ENCODE measurements at regions not wholly inside any gene's neighbourhood (a gene's known extent, or its start where the extent isn't known, plus 50 kb on each side); places are given as distances from the start of the nearest gene placed in this dataset.

GRCh38 chr11:115607621-115608221, 103.5 kb upstream of the CADM1 start (continued):
- TF ChIP-seq, protein P1, sequence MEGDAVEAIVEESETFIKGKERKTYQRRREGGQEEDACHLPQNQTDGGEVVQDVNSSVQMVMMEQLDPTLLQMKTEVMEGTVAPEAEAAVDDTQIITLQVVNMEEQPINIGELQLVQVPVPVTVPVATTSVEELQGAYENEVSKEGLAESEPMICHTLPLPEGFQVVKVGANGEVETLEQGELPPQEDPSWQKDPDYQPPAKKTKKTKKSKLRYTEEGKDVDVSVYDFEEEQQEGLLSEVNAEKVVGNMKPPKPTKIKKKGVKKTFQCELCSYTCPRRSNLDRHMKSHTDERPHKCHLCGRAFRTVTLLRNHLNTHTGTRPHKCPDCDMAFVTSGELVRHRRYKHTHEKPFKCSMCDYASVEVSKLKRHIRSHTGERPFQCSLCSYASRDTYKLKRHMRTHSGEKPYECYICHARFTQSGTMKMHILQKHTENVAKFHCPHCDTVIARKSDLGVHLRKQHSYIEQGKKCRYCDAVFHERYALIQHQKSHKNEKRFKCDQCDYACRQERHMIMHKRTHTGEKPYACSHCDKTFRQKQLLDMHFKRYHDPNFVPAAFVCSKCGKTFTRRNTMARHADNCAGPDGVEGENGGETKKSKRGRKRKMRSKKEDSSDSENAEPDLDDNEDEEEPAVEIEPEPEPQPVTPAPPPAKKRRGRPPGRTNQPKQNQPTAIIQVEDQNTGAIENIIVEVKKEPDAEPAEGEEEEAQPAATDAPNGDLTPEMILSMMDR (IDR thresholded peaks at IDR 0.05; ENCODE audit: low read depth, low read length, missing input control) = no peak
- TF ChIP-seq, protein P2, sequence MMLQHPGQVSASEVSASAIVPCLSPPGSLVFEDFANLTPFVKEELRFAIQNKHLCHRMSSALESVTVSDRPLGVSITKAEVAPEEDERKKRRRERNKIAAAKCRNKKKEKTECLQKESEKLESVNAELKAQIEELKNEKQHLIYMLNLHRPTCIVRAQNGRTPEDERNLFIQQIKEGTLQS (IDR thresholded peaks at IDR 0.05) = no peak

DNA sequence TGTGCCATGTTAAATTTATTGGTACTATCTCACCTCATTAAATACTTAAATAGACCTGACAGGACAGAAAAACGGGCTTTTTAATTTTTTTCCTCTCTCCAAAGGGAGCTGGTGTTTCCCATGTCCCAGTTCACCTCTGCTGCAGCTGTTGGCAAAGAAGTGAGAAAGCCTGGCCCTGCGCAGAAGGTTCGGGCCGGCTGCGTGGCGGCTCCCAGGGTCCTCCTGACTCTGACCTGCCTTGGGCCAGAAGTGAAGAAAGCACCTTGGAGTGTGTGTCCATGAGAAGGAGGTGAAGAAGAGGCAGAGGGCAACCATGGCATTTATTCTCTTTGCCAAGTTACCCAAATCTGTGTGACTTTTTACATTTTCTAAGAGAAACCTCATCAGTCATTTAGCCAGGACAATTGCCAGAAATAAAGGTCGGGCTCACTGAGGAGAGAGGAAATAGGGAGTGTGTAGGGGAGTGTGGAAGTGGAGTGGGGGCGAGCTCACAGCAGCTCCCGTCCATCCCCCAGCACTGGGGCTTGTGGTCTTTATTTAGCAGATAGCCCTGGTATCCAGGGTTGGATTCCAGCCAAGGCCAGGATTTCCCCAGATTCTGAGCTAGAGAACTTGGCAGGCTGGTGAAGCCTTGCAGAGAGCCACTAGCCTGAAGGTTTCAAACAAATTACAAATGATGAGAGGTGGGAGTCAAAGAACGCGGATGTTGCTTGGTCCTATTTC, 102.4 kb upstream of the CADM1 start:
- no peaks in the 10 kb centered on the region for H3K36me3 ChIP-seq (ENCODE audit: control insufficient read depth in 4 of 4, insufficient read depth in 3 of 4, low read depth in 1 of 4, low read length in 3 of 4)
- H3K9ac ChIP-seq (ENCODE audit: low read depth in 1 of 2, low read length in 2 of 2) = no peak overlapping the region
- no peaks in the 10 kb centered on the region for H3K27me3 ChIP-seq (ENCODE audit: control insufficient read depth in 4 of 4, insufficient read depth in 4 of 4, low read length in 3 of 4)
- no peaks in the 10 kb centered on the region for H3K9me3 ChIP-seq (ENCODE audit: control insufficient read depth in 4 of 4, low read length in 3 of 4)
- TF ChIP-seq, protein P1 (IDR thresholded peaks at IDR 0.05; ENCODE audit: low read depth, low read length, missing input control) = no peak
- no peak for TF ChIP-seq SP1 (IDR thresholded peaks at IDR 0.05)
- TF ChIP-seq TAF1 (conservative IDR thresholded peaks at IDR 0.05) = no peak
- TF ChIP-seq YY1 (IDR thresholded peaks at IDR 0.05) = no peak
- TF ChIP-seq FOXA1 (IDR thresholded peaks at IDR 0.05) = no peak
- no peak for TF ChIP-seq GABPA (IDR thresholded peaks at IDR 0.05 in 1 of 2, conservative IDR thresholded peaks at IDR 0.05 in 1 of 2)
- no peak for TF ChIP-seq RAD21 (IDR thresholded peaks at IDR 0.05)
- TF ChIP-seq MAX (IDR thresholded peaks at IDR 0.05) = no peak
- no peak for DNase-seq (ENCODE audit: low spot score)
- H3K4me3 ChIP-seq (ENCODE audit: low read depth in 1 of 3, low read length in 3 of 3) = no peak overlapping the region
- H3K4me1 ChIP-seq (ENCODE audit: control insufficient read depth in 4 of 4, insufficient read depth in 4 of 4, low read length in 3 of 4) = peaks cover 0 to 19% (median 16%) of the 10 kb centered on the region in 4 donors
- H3K27ac ChIP-seq (ENCODE audit: low read depth in 1 of 2, low read length in 2 of 2) = no peak overlapping the region
- WGBS = 46% methylated on average over 11 of the region's 11 CpGs

GRCh38 chr11:115605871-115606497, 101.8 kb upstream of the CADM1 start:
- H3K9me3 ChIP-seq (ENCODE audit: control insufficient read depth in 4 of 4, low read length in 3 of 4) = no peaks in the 10 kb centered on the region
- H3K27me3 ChIP-seq (ENCODE audit: control insufficient read depth in 4 of 4, insufficient read depth in 4 of 4, low read length in 3 of 4) = no peaks in the 10 kb centered on the region
- no peak for DNase-seq (ENCODE audit: low spot score)
- no peaks in the 10 kb centered on the region for H3K36me3 ChIP-seq (ENCODE audit: control insufficient read depth in 4 of 4, insufficient read depth in 3 of 4, low read depth in 1 of 4, low read length in 3 of 4)
- TF ChIP-seq YY1 (IDR thresholded peaks at IDR 0.05) = no peak
- TF ChIP-seq, protein P3, sequence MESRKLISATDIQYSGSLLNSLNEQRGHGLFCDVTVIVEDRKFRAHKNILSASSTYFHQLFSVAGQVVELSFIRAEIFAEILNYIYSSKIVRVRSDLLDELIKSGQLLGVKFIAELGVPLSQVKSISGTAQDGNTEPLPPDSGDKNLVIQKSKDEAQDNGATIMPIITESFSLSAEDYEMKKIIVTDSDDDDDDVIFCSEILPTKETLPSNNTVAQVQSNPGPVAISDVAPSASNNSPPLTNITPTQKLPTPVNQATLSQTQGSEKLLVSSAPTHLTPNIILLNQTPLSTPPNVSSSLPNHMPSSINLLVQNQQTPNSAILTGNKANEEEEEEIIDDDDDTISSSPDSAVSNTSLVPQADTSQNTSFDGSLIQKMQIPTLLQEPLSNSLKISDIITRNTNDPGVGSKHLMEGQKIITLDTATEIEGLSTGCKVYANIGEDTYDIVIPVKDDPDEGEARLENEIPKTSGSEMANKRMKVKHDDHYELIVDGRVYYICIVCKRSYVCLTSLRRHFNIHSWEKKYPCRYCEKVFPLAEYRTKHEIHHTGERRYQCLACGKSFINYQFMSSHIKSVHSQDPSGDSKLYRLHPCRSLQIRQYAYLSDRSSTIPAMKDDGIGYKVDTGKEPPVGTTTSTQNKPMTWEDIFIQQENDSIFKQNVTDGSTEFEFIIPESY (IDR thresholded peaks at IDR 0.05) = no peak
- no peak for TF ChIP-seq GABPA (IDR thresholded peaks at IDR 0.05 in 1 of 2, conservative IDR thresholded peaks at IDR 0.05 in 1 of 2)
- TF ChIP-seq, protein P2 (IDR thresholded peaks at IDR 0.05) = no peak
- no peak for TF ChIP-seq FOXA2 (IDR thresholded peaks at IDR 0.05)
- TF ChIP-seq RAD21 (IDR thresholded peaks at IDR 0.05) = no peak
- no peak for TF ChIP-seq HNF4G (IDR thresholded peaks at IDR 0.05)
- TF ChIP-seq JUND (IDR thresholded peaks at IDR 0.05) = no peak
- no peak for TF ChIP-seq EGR1 (IDR thresholded peaks at IDR 0.05; ENCODE audit: low read depth in 2 of 2)
- TF ChIP-seq FOXA1 (IDR thresholded peaks at IDR 0.05) = no peak
- TF ChIP-seq, protein P1 (IDR thresholded peaks at IDR 0.05; ENCODE audit: low read depth, low read length, missing input control) = no peak
- TF ChIP-seq HNF4A (conservative IDR thresholded peaks at IDR 0.05) = no peak
- TF ChIP-seq TAF1 (conservative IDR thresholded peaks at IDR 0.05) = no peak
- no peak for TF ChIP-seq NR2F2 (IDR thresholded peaks at IDR 0.05)
- TF ChIP-seq RXRA (IDR thresholded peaks at IDR 0.05) = no peak
- no peak overlapping the region for H3K4me3 ChIP-seq (ENCODE audit: low read depth in 1 of 3, low read length in 3 of 3)
- H3K27ac ChIP-seq (ENCODE audit: low read depth in 1 of 2, low read length in 2 of 2) = no peak overlapping the region
- 67% methylated on average over 16 of the region's 16 CpGs for WGBS
- no peak overlapping the region for H3K9ac ChIP-seq (ENCODE audit: low read depth in 1 of 2, low read length in 2 of 2)
- H3K4me1 ChIP-seq (ENCODE audit: control insufficient read depth in 4 of 4, insufficient read depth in 4 of 4, low read length in 3 of 4) = peaks cover 0 to 14% (median 14%) of the 10 kb centered on the region in 4 donors
